Activated CD4-positive, alpha-beta T cell treated with anti-CD3 and anti-CD28 coated beads, Interleukin-2, amount 50 U/mL, for 48 hours (primary cell): ENCODE measurements at regions not wholly inside any gene's neighbourhood (a gene's known extent, or its start where the extent isn't known, plus 50 kb on each side); places are given as distances from the start of the nearest gene placed in this dataset.
"Not testable (repeated sequence)": the region's sequence is repeated elsewhere in the genome, so short reads cannot be mapped to it uniquely, and the experiment has no call there.

Experiments
- DNase-seq, 2 experiments: peaks; one replicate each; pipeline ENCODE4 v3.0.0-alpha.2; 2020

DNA sequence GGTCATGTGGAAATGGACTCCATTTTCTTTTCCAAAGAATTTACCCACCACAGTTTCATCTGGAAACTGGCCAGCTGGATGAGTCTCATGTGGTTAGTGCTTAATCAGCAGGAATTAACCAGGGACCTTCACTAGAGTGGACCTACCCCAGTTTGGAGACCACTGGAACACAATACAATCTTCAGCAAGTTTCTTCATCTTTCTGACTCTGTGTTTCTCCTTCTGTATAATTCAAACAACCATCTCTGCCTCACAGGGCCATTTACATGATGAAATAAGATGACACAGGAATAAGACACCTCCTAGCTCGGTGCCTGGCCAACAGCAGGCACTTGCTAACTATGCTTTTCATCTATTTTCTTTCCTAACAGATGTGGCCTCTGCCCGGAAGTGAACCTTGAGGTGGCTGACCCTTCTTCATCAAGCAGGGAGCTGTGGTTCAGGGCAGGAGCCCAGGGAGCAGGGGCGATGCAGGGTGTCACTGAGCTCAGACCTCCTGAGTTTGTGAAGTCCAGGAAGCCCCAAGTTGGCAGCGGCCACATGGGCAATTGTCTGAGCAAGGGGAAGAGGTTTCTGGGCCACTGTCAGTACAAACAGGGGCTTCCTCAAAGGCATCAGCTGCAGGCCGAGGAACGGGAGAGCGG lies 98.8 kb downstream of the SOD2 start:
- DNase-seq = peak in 1 of 2 experiments; percentile 7

- DNase-seq = no peak
Observed at GRCh38 chr6:159590835-159591234, 102.2 kb downstream of the SOD2 start.

- DNase-seq = no peak
Observed at GRCh38 chr6:159586684-159587083, 106.4 kb downstream of the SOD2 start.

DNA sequence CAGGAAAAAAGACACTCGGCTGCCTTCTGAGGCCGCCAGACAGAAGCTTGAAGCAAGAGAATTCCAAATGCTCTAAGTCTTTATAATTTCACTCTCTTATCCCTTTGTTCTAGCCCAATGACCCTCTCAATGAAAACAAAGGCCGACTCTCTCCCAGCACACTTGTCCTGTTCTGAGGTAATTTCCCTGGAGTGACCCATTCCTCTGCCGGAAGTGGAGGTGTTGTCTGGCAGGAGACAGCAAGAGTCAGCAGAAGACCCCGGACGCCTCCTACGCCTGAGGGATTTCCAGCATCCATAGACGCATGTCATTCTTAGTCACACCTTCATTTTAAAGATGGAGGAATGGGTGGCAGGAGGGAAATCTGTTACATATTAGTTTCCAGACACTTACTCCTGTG lies 110.3 kb downstream of the SOD2 start:
- DNase-seq = no peak

- DNase-seq = no peak
Observed at GRCh38 chr6:159578629-159579028, 114.4 kb downstream of the SOD2 start.

DNA sequence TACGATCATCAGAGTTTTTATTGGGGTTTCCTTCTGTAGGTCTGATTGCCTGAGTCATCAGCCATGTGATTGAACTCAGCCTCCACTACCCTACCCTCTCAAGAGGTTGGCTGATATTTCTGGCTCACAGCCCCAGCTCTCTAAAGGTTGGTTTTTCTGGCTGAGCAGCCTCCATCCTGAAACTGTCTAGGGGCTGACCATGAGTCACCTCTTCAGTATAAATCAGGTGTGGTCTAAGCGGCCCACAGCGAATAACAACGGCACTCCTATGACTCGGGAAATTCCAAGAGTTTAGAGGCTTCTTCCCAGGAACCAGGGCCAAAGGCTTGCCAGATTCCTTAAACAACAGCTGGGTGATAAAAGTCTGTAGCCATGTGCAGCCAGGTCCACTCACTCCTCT lies 115.5 kb downstream of the SOD2 start:
- DNase-seq = no peak

DNA sequence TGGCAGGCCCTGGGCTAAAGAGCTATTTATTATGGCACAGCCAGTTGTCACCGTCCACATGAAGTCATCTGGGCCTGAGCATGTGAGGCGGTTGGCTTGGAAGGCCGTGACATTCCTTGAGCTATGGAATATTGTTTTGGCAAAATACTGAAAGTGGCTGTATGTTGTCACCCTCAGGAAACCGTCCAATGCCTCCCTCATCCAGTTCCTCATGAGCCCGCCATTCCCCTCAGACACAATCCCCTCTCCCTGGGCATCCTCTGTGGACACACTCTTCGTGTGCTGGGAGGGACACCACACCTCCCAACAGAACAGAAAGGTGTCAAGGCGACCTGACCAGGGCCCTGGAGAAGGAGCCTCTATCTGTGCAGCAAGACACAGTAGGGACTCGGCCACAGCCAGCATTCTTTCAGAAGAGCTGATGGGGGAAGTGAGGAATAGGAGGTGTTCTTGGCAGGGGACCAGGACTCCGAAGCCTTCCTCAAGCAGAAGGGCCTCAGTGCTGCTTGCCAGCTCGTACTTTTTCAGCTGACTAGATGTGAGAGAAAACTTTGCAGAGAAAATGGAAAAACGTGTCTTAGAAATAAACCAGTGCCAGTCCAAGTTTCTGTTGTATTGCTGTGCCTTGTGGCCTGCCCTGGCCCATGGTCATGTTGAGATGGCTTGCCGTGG lies 120.5 kb downstream of the SOD2 start:
- DNase-seq = no peak

DNA sequence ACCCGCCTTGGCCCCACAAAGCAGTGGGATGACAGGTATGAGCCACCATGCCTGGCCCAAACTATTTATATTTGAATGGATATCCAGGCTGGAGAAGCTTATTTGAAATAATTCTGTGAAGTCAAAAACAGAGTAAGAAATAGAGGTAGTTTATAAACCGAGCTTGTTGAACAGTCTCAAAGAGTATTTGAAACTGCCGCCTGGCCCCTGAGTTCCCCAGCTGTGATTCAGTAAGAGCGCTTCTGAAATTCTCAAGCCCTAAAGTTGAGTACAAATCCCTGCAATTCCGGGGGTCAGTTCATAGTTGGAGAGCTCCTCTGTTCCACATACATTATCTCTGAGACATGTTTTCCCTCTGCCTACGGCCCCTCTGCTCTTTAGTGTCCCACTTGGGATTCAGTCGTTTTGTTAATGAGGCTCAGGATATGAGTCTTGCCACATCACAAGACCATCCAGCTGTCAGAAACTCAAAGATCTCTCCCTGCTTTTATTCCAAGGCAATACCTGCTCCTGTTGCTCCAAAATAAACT lies 127.8 kb downstream of the SOD2 start:
- DNase-seq = no peak

GRCh38 chr6:159564456-159564855 lies 128.6 kb downstream of the SOD2 start:
- DNase-seq = no peak

DNA sequence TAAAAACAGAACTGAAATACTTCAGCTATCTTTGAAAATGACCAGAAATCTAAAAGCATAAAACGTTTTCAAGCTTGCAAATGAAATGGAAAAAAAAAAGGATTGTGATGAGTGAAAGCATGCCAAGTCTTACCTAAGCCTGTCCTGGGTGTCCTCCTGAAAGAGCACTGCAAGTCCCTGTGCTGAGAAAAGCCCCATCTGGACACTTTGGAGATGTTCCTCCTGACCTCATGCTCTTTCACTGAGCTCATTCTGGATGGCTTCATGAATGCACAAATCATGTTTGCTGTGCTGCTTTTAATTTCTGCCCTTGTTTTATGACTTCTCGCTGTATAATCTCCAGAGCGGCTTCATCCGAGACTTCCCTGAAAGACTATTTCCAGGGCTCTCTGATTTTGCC lies 136.0 kb downstream of the SOD2 start:
- DNase-seq = no peak

DNA sequence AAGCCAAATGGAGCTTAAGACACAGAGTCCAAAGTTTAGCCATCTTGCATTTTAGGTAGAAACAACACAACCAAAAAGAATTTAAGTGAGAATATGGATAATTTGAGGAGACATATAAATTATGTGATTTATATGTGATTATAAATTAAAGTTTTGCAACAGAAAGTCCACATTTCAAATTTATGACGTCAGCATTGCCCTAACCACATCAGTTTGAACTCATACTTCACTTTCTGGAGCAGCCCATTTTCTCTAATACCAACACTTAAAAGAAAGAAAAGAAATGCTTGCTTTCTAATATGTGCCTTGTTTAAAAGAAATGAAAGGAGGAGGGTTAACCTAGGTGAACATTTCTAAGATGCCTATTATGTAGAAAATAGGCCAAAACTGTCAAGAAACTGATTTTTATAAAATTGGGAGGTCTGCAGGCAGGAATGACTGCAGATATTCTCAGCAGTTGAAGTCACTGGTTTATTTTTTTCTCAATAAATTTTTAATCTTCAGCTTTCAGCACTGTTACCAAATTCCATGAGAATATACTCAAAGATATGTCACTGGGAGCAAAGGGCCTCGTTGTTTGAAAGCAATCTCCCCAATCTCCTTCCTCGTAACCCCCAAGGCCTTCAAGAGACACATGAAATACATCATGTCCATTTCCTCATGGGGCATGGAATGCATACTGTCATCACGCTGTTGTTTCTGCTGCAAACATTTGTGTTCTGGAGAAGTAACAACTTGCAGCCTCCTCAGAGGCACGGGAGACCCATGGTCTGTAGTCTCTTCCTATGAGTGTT lies 137.8 kb downstream of the SOD2 start:
- DNase-seq = no peak

GRCh38 chr6:159541296-159541695 lies 151.7 kb downstream of the SOD2 start:
- no peak for DNase-seq

GRCh38 chr6:159540883-159541282 lies 152.2 kb downstream of the SOD2 start:
- DNase-seq = no peak

DNA sequence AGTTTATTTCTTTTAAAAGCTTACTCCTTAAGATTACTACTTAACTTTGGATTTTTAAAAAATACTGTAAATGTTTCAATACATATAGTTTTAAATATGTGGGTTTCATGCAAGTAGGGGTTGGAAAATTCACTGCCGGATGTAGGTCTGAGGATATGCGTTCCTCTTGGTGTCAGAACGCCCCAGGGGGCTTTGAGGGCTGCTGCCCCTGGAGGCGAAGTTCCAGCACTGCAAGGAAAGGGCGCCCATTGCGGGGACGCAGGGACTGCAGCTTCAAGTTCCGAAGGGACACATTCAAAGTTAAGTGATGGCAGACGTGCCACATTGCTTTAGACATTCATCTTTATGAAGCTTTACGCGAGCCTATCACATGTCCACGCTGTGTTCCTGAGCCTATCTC lies 152.9 kb downstream of the SOD2 start:
- peak in 1 of 2 experiments; percentile 7 for DNase-seq

- DNase-seq = not testable (repeated sequence)
Observed at GRCh38 chr6:159538031-159538430, 155.0 kb downstream of the SOD2 start.

DNA sequence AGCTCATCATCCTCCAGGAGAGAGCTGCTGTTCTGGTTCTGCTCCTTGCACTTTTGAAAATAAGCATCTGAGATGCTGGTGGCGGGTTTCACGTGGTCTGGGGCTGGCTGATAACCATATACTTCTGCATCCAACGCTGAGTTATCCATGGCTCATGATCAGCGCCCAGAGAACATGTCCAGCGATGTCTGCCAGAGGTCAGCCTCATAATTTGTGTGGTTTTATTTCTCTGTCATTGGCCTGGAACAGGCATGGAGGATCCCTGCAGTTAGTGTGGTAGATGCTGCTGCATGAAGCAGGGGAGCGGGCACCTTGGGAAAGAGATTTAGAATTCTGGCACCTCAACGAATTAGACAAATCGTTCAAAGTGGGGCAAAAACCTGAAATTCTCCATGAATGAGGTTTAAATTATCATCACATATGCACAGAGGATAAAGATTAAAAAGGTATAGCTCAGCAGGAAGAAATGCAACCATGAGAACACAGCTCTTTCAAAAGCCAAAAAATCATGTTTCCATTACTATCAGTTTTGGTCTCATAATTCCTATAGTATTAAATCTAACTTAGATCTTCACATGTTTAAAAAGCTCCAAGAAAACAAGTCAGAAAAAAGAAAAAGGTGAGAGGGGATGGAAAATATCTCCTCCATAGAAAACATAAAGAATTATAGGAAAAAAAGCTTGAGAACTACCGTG lies 157.2 kb downstream of the SOD2 start:
- no peak for DNase-seq

DNA sequence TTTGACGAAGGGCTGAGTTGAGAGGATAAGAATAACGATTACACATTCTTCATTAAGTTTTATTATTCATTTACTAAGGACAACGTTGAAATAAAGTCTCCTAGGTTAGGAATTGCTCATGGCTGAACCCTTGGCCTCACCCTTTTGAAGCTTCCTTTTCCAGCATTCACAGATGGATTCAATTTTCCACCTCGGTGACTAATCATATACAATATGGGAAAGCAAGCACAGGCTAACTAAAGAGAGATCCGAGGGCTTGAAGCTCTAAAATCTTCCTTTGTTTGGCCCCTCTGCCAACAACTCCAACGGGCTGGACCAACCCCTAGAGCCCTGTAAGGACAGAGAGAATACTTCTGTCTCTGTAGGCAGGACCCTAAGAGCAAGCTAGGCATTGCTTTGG lies 159.5 kb downstream of the SOD2 start:
- DNase-seq = no peak

DNA sequence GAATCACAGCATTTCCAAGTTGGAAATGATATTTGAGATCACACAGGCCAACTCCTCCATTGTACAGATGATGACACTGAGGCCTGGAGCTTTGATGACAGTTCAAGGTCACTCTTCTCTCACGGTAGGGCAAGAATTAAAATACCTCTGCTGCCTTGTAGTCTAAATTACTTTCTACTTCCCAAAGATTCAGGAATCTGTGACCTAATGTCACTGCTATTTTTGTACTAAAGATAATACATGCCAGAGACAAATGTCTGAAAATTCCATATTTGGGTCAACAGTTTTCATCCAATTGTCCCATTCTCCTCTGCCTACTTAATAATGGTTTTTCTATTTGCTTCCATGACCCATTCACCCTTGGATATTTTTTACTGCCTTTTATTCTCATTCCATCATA lies 160.0 kb downstream of the SOD2 start:
- no peak for DNase-seq

- DNase-seq = no peak
Observed at GRCh38 chr6:159532155-159532554, 160.9 kb downstream of the SOD2 start.

DNA sequence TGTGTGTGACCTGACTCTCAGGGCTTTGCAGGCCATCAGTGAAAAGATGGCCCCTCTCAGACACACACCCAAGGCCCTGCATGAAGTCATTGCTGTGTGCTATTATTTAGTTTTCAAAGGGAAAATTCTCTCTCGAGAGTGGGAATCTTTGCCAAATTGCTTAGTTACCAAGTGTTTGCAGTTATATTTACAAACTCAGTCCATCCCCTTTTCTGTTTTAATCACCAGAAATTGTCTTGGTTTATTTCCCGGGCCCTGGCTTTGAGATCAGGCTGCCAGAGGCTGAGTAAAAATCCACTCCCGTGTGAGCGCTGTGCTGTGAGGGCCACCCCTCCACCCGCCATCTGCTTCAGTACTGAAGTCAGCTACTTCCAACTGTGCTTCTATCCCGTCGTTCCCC lies 163.1 kb downstream of the SOD2 start:
- DNase-seq = no peak

- DNase-seq = no peak
Observed at GRCh38 chr6:159527351-159527750, 165.7 kb downstream of the SOD2 start.

- DNase-seq = no peak
Observed at GRCh38 chr6:159525445-159526025, 167.5 kb downstream of the SOD2 start.
